ENCODE measurements at regions not wholly inside any gene's neighbourhood (a gene's known extent, or its start where the extent isn't known, plus 50 kb on each side); places are given as distances from the start of the nearest gene placed in this dataset.
"Not testable (repeated sequence)": the region's sequence is repeated elsewhere in the genome, so short reads cannot be mapped to it uniquely, and the experiment has no call there.

DNA sequence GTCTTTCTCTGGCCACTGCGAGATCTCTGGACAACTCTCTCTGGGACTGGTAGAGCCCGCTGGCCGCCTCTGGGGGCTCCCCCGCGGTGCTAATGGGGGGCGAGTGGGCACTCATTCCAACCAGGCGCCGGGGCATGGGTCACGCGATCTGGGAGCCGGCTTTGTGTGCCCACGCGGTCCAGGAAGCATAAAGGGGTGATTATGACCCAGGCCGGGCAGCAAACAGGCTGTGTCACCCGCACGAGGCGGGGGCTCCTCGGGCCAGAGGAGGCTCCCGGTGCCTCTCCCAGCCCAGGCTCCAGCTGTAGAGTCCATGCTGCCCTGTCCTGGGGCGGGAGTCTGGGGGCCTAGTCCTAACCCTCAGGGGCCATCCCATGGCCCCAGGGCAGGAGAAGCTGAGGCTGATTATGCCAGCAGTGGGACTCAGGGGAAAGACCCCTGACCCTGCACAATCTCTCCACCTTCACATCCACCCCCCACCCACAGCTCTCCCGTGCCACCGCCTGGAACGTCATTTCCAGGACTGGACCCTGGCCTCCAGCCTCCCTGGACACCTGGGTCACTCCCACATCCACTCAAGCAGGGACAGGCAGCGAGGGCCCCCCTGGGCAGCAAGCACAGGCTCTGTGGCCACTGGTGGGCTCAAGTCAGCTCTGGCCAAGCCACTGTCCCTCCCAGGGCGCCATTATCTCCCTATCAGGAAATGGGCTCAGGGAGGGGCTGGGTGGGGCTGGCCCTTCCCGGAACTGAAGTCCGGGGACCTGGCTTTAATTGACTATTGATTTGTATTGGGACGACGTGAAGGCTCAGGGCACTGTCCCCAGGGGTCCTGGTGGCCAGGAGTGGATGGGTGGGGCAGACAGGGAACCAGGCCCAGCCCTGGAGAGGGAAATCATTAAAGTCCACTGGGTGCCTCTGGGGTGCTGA is 50.0 kb downstream of the PTPRS start:
- DNase-seq (ENCODE audit: low read depth in 3 of 3): no peak

DNA sequence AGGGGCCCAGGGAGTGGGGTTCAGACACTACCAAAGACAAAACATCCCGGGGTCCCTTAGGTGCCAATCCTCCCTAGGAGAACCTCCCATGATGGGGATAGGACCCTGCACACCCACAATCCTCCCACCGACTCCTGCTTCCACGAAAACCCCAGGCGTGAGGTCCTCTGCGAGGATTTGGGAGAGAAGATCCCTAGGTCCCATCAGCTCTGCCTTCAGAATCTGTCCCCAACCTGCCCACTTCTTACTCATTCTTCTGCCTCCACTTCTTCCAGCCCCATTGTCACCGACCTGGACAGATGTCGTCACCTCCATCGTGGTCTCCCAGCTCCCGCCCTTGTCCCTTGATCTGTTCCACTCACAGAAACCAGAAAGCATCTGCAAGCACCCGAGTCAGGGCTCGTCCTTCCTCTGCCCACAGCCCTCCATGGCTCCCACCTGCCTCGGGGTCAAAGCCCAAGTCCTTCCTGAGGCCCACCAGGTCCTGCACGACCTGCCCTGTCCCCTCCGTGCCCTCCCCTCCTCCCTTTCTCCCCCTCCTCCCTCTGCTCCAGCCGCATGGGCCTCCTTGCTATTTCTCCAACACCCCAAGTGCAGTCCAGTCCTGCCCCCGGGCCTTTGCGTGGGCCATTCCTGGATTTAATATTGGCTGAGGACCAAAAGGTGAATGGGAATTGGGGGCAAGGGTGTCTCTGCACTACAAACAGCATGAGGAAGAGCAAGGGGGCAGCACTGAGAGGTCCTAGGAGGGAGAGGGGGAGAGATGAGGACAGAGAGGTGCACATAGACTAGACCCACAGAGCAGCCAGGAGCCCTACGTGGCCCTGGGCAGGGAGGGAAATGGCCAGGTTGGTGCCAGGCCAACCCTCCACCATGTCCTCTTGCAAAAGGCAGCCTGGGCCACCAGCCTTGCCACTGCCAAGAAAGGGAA is 51.3 kb downstream of the PTPRS start:
- no peak for DNase-seq (ENCODE audit: low read depth in 3 of 3)

DNA sequence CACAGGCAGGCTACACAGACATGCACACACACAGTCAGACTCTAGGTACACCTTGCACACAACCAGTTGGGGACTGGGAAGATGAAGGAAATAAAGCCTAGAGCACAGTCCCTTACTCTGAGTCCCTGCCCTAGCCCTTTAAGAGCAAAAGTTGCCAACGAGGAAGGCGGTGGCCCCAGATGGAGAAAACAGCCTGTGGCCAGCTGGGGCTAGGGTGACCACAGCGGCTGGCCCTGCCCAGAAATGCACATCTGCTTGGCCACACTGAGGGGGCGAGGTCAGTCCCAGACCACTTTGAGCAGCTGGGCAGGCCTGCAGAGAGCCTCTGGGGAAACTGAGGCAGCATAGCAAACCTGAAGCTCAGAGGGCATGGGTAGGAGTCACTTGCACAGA is 52.3 kb downstream of the PTPRS start:
- no peak for DNase-seq (ENCODE audit: low read depth in 3 of 3)

DNA sequence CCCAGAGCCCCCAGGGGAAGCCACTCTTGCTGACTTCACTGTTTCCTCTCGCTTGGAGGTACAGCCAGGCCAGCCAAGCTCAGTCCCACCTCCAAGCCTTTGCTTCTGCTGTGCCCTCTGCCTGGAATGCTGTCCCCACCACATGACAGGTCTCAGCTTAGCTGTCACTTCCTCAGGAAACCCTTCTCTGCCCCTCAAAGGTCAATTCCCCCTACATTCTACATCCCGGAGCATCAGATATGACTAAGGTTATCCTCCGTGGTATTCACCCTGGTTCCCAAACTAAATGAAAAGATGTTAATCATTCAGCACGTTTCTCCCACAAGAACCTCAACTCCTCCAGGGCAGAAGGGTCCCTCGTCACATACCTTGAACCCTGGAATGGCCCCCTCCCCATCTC is 53.5 kb downstream of the PTPRS start:
- DNase-seq (ENCODE audit: low read depth in 3 of 3): no peak

DNA sequence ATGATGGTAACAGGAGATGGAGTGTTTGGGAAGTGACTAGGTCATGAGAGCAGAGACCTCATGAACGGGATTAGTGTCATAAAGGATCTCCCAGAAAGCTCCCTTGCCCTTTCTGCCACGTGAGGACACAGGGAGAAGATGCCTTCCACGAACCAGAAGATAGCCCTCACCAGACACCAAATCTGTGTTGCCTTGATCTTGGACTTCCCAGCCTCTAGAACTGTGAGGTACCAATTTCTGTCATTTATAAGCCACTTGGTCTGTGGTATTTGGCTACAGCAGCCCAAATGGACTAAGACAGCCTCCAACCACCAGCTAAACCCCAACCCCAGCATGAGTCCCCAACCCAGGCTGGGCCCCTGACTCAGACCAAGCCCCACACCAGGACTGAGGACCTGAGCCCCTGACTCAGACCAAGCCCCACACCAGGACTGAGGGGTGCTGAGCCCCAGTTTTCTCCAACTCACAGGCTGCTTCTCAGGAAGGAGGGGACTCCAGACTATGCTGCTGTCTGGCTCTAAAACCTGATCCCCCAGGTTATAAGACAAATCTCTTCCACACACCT is 54.1 kb downstream of the PTPRS start:
- DNase-seq (ENCODE audit: low read depth in 3 of 3): no peak

DNA sequence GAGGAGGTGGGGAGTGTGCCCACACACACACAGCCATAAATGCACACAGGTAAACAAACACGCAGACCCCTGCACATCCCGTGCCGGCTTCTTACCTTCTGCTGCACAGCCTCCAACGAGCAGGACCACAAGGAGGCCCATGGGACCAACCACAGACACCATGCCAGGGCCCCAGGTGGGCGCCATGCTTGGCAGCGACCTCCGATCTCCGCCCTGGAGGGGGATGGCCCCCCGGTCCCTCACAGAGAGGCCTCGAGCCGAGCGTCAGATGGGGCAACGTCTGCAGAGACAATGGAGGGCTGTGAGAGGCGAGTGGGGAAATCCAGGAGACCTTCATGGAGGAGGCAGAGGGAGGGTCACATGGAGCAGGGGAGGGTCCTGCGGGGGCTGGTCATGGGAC is 54.7 kb downstream of the PTPRS start:
- no peak for DNase-seq (ENCODE audit: low read depth in 3 of 3)

DNA sequence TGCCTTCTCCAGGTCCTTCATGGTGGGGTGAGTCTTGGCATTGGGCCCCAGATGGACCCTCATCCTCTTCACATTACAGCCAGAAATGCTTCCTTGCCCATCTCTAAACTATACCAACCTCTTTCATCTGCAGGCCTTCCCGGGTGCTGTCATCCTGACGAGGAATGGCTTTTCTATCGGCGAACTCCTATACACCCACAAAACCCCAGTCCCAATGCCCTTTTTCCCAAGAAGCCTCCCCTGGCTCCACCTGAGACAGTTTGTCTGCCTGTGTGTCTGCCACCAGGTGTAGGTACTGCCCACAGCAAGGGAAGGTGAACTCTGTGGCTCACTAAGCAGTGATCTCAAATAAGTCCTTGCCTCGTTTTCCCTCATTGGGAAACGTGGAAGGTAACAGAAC is 55.3 kb downstream of the PTPRS start:
- no peak for DNase-seq (ENCODE audit: low read depth in 3 of 3)

DNA sequence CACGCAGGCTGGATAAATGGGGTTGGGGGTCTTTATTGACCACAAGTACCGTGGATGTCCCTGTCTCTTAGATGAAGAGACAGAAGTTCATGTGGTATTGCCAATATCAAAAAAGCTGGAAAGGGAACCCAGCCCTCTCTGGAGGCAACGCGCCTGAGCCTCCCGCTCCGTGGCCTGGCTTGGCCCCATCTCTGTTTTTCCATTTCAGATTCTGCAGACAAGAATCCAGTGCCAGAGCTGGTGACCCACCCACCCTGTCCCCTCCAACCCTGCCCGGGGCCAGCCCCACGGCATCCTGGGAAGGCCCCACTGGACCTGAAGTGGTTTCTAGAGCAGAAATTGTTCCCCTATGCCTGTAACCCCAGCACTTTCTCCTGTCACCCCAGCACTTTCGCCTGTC is 57.7 kb downstream of the PTPRS start:
- DNase-seq (ENCODE audit: low read depth in 3 of 3): no peak

DNA sequence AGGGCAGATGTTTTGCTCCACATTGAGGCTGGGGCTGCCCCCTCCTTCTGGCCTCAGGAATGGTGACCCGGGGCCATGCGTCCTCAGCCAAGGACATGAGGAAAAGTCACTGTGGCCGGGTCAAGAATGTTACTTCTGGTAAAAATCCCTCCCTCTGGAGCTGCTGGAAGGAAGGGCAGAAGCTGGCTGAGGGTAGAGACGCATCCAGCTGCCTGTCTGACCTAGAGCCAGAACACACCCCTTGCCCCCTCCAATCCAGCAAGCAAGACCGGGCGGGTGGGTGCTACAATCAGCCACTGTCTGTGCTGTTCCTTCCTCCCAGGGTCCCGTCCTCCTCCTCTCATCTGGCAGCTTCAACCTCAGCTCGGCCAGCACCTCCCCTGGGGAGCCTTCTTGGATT is 59.0 kb downstream of the PTPRS start:
- no peak for DNase-seq (ENCODE audit: low read depth in 3 of 3)

DNA sequence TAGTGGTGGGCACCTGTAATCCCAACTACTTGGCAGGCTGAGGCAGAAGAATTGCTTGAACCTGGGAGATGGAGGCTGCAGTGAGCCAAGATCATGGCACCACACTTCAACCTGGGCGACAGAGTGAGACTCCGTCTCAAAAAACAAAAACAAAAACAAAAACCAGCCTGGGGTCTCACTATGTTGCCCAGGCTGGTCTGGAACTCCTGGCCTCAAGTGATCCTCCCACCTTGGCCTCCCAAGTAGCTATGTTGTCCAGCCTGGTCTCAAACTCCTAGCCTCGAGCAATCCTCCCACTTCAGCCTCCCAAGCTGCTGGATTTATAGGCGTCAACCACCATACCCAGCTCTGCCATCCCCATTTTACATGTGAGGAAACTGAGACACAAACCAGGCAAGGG is 64.9 kb downstream of the PTPRS start:
- not testable (repeated sequence) for DNase-seq (ENCODE audit: low read depth in 3 of 3)

DNA sequence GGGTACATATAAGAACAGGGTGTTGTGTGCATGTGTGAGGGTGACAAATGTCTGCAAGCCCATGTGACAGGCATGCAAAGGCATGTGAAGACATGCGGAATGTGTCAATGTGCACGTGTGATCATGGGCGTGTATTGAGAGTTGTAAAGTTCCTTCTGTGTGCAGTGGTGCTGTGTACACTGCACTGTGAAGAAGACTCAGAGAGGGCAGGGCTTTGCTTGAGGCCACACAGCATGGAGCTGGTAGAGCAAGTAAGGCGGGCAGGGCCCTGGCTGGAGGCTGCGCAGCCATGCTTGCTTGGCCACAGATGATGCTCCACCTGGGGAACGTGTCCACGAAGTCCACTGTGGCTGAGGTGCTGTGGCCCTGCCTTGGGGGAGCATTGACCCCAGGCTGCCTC is 66.8 kb downstream of the PTPRS start:
- DNase-seq (ENCODE audit: low read depth in 3 of 3): no peak

DNA sequence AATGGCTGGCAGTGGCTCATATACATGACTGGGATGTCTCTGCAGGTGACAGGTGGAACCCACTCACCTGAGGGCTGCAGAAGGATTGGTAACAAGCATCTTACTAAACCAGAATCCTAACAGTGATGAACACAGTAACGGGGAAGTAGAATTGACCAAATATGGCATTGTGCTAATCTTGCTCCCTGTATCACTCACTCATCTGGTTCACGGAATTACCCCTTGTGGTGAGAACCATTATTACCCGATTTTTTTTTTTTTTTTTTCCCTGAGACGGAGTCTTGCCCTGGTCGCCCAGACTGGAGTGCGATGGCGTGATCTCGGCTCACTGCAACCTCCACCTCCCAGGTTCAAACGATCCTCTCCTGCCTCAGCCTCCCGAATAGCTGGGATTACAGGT is 69.5 kb downstream of the PTPRS start:
- no peak for DNase-seq (ENCODE audit: low read depth in 3 of 3)

DNA sequence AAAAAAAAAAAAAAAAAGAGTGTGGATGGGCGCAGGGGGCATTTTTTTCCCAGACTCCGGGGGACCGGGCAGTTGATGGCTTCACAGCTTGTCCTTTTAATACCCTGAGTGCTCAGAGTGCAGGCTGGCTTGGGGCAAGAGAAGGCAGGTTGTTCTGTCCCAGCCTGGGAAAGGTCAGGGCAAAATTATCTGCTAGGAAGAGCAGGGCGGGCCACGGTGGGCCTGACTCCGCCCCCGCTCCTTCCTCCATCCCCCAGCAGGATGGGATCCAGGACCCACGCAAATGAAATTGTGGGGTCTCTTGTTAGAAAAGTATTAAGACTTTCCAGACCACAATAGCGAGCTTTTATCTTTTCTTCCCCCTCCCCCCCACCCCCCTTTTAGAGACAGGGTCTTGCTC is 70.7 kb downstream of the PTPRS start:
- DNase-seq (ENCODE audit: low read depth in 3 of 3): no peak

DNA sequence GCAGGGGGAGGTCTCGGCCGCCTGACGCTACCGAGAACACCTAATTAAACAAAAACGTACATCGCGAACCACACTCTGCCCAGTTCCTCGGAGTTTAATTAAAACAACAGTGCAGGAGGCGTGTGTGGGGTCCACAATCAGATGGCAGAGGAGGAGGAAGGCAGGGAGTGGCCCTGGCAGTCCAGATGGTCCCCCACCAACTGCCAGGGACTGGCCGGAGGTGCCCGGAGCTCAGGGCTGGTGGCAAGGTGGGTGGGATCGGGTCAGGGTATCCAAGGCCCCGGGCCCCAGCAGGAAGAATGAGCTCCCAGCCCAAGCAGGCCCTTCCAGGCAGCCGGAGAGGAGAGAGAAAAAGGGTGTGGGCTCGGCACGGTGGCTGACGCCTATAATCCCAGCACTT is 71.3 kb downstream of the PTPRS start:
- DNase-seq (ENCODE audit: low read depth in 3 of 3): no peak

DNA sequence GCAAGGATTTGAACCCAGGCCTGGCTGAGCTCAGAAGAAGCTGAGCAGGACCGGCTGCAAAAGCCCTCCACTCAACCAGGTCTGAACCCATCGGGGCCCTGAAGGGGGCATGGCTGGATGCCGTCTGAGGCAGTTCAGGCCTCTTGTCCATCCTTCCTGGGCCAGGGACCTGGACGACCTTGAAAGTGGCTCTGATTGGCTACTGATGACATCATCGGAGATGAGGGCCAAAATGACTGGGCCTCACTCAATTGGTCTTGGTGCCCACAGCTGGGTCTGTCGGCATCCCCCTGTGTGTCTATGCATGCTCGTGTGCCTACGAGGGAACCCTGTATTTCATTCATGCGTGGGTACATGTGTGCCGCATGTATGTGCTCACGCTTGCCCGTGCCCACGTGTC is 71.8 kb downstream of the PTPRS start:
- DNase-seq (ENCODE audit: low read depth in 3 of 3): no peak

DNA sequence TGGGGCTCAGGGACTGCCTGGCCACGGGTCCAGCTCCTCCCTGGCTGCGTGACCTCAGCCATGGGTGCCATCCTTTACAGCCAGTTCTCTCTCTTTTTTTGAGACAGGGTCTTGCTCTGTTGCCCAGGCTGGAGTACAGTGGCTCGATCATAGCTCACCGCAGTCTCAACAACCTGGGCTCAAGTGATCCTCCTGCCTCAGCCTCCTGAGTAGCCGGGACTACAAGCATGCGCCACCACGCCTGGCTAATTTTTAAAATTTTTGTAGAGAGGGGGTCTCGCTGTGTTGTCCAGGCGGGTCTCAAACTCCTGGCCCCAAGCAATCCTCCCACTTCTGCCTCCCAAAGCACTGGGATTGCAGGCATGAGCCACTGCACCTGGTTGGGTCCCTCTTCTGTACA is 75.4 kb downstream of the PTPRS start:
- DNase-seq (ENCODE audit: low read depth in 3 of 3): no peak

DNA sequence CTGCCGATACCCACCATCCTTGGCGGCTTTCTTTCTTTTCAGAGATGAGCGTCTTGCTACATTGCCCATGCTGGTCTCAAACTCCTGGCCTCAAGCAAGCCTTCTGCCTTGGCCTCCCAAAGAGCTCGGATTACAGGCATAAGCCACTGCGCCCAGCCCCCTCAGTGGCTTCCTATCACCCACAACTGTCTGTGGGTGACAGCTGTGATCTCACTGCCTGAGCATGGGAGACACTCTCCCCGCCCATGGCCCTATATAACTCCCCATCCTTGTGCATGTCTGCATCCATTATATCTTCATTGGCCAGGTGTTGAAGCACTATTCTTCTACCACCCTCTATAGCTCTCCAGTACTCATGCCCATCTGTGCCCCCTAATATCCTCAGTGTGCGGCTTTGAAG is 76.2 kb downstream of the PTPRS start:
- no peak for DNase-seq (ENCODE audit: low read depth in 3 of 3)

DNA sequence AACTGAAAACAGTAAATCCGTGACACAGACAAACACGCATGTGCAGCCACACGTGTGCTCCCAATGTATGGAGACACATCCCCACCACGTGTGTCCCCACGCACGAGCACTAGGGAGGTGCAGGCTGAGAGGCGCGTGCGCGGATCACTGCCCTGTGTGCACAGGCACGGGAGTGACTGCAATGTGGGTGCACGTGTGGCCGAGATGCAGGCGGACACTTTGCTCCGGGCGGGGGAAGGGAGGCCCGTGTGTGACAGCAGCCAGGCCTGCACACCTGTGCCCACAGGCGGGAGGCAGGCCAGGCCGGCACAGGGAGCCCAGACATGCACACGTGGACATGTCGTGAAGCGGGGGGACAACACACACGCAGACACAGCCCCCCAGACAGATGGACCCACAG is 77.0 kb downstream of the PTPRS start:
- no peak for DNase-seq (ENCODE audit: low read depth in 3 of 3)

DNA sequence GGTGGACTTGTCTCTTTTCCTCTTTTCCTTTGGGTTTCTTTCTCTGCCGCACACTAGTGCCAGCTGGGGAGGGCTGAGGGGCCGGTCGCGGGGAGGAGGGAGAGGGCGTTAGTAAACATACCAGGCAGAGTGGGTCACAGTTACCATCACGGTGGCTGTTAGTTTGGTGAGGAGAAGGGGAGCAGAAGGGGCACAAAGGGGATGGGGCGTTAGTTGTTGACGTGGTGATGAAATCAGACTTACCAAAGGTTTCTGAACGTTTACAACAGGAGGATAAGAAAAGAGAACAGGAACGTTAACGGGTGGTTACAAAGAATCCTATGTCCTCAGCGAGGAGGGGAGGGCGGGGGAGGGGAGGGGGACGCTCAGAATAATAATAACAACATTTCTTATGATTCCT is 77.9 kb downstream of the PTPRS start:
- no peak for DNase-seq (ENCODE audit: low read depth in 3 of 3)

DNA sequence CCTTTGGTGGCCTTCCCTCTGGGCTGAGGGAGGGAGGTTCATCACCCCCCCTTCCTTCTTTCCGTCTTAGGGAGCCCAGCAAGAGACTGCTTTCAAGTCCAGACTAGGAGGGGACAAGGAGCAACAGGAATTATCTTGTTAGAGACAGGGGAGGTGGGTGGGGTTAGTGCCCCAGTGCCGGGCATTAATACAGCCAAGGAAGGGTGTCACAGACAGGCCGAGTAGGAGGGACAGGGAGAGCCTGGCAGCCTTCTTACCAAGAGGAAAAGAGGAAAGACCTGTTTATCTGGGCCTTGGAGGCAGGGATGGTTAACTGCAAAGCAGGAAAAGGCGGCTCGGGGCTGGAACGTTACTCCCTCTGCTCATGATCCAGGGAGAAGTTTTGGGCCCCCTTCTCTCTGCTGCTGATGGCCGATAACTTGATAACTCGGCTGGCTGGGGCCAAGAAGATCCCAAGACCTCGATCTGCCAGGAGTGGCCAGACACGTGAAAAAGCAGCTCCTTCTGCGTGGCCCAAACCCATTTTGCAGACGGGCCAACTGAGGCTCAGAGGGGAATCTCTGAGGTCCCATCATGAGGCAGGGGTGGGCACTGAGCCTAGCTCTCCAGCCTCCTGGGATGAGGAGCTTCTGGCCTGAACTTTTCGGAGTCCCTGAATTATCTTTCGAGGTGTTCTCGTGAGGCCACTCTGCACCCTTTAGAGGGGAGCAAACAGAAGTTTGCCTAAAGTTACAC is 79.3 kb downstream of the PTPRS start:
- DNase-seq (ENCODE audit: low read depth in 3 of 3): no peak

DNA sequence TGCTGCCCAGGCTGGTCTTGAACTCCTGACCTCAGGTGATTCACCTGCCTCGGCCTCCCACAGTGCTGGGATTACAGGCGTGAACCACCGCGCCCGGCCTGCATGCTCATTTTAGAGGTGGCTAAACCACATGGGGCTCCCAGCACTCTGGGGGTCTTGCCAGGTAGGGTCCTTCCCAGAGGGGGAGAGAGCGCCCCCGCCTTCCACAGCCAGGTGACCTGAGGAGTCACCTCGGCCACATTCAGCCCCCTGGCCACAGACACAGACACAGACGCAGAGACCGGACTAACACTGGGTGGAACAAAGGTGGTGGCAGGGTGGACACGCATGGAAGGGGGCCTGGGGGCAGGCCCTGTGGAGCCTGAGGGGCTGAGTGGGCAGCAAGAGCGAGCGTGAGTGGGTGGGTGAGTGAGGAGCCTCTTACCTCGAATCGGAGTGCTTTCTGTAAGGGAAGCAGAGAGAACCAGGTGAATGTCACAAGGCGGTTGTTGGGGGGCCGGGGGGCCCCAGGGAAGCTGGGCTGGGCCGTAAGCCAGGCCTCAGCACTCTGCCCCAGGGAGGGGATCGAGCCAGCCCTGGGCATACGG is 80.1 kb downstream of the PTPRS start:
- DNase-seq (ENCODE audit: low read depth in 3 of 3): no peak

DNA sequence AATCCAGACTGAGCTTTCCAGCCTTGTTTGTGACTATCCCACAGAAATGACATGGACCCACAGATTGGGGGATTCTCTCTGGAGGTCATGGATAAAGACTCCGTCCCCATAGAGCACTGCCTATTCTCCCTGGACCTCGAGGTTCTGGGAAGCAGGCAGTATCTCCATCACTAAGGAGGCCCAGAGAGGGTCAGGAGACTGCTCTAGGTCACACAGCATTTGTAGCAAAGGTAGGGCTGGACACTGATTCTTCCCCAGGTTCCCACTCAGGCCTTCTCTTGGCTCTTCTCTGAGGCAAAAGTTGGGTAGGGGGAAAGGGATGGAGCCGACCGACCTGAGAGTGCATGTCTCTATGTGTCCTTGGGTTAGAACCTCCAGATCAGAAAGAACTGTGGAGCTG is 80.9 kb downstream of the PTPRS start:
- no peak for DNase-seq (ENCODE audit: low read depth in 3 of 3)
